ES-I3 (cell line): ENCODE measurements at regions not wholly inside any gene's neighbourhood (a gene's known extent, or its start where the extent isn't known, plus 50 kb on each side); places are given as distances from the start of the nearest gene placed in this dataset.
"Not testable (repeated sequence)": the region's sequence is repeated elsewhere in the genome, so short reads cannot be mapped to it uniquely, and the experiment has no call there.

Experiments
- H3K36me3 ChIP-seq: 2 replicates; pipeline ENCODE4 v1.6.1; 2013; ENCODE audit warnings: mild to moderate bottlenecking, low read length, control low read depth, moderate library complexity; ENCODE audit not compliant: insufficient read depth
- H3K4me1 ChIP-seq: 2 replicates; pipeline ENCODE4 v1.6.1; 2013; ENCODE audit warnings: mild to moderate bottlenecking, control low read depth, low read length; ENCODE audit not compliant: insufficient read depth
- H3K9ac ChIP-seq: 2 replicates; pipeline ENCODE4 v1.6.1; 2013; ENCODE audit warnings: low read depth, mild to moderate bottlenecking, low read length, moderate library complexity
- H3K9me3 ChIP-seq: 2 replicates; pipeline ENCODE4 v1.6.1; 2013; ENCODE audit warnings: mild to moderate bottlenecking, low read length, moderate library complexity; ENCODE audit not compliant: control insufficient read depth, insufficient read depth

DNA sequence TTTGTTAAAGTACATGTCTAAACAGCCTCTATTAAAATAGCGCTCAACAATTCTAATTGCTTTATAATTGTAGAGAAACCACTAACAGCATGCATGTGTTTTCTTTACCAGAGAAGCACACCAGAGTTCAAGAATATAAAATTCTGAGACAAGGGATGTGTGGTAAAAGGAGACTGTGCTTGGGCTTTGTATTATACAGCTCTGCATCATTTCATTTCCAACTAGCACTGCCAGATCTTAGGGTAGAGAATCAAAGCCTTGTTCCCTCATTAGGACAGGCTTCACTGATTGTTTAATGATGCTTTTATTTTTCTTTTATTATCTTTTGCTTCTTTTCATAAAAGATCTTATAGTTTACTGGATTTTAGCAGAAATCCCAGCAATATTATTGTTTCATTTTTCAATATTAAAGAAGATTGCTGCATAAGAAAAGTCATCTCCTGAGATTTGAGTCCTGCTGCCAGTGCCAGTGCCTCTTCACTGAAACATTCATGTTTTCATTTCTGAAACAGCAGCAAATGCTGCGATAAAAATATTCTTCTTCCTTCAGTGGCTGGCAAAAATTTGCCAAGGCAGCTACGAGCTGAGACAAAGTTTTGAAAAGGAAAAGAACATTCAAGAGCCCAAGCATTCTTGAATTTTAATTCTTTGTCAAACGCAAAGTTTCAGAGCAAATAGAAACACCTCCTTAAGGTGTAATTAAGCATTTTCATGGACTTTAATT is 491.0 kb upstream of the PIK3R1 start:
- Histone ChIP-seq H3K36me3 (no peaks in the 10 kb centered on the region), H3K9ac (no peak overlapping the region), H3K4me1 (no peaks in the 10 kb centered on the region), H3K9me3 (no peaks in the 10 kb centered on the region)

- no peaks in the 10 kb centered on the region for H3K9me3 ChIP-seq
- H3K9ac ChIP-seq = no peak overlapping the region
- H3K36me3 ChIP-seq = no peaks in the 10 kb centered on the region
- H3K4me1 ChIP-seq = no peaks in the 10 kb centered on the region
Measured at GRCh38 chr5:67723873-67724272, 491.7 kb upstream of the PIK3R1 start.

DNA sequence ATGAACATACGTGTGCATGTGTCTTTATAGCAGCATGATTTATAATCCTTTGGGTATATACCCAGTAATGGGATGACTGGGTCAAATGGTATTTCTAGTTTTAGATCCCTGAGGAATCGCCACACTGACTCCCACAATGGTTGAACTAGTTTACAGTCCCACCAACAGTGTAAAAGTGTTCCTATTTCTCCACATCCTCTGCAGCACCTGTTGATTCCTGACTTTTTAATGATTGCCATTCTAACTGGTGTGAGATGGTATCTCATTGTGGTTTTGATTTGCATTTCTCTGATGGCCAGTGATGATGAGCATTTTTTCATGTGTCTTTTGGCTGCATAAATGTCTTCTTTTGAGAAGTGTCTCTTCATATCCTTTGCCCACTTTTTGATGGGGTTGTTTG is 493.0 kb upstream of the PIK3R1 start:
- H3K9me3 ChIP-seq, H3K9ac ChIP-seq, H3K4me1 ChIP-seq, H3K36me3 ChIP-seq: not testable (repeated sequence)

DNA sequence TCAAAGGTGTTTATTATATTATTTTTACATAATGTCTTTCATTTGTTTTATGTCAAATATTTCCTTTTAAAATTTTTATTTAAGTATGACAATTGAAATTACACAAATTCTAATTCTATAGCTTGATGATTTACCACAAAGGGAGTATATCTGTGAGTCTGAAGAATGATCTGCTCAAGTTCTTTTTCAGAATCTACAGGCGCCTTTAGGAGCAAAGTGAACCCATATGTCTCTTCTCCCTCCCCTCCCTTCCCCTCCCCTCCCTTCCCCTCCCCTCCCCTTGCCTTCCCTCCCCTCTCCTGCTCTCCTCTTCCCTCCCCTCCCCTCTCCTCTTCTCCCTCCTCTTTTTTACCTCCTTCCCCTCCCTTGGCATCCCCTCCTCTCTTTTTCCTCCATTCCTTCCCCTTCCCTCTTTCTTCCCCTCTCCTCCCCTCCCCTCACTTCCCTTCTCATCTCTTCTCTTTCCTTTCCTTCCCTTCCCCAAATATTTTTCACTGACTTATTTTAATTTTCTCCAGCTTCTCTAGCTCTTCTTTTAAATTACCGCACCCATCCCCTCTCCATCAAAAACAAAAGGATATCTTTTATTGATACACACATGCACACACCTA is 495.3 kb upstream of the PIK3R1 start:
- Histone ChIP-seq H3K36me3 (no peaks in the 10 kb centered on the region), H3K4me1 (no peaks in the 10 kb centered on the region), H3K9me3 (no peaks in the 10 kb centered on the region), H3K9ac (no peak overlapping the region)

- H3K9ac ChIP-seq = no peak overlapping the region
- no peaks in the 10 kb centered on the region for H3K36me3 ChIP-seq
- H3K4me1 ChIP-seq = no peaks in the 10 kb centered on the region
- H3K9me3 ChIP-seq = peaks cover 12% of the 10 kb centered on the region
Measured at GRCh38 chr5:67702008-67702407, 505.4 kb upstream of the CD180 start.

- Histone ChIP-seq H3K4me1 (no peaks in the 10 kb centered on the region), H3K9me3 (peaks cover 12% of the 10 kb centered on the region), H3K9ac (no peak overlapping the region), H3K36me3 (no peaks in the 10 kb centered on the region)
Measured at GRCh38 chr5:67699560-67699959, 503.0 kb upstream of the CD180 start.

- H3K9me3 ChIP-seq = no peaks in the 10 kb centered on the region; the same call in 1 of the 2 replicates
- H3K36me3 ChIP-seq = peaks cover 2% of the 10 kb centered on the region; the same call in 1 of the 2 replicates
- no peaks in the 10 kb centered on the region for H3K4me1 ChIP-seq
- H3K9ac ChIP-seq = no peak overlapping the region
Measured at GRCh38 chr5:67696446-67696845, 499.8 kb upstream of the CD180 start.

DNA sequence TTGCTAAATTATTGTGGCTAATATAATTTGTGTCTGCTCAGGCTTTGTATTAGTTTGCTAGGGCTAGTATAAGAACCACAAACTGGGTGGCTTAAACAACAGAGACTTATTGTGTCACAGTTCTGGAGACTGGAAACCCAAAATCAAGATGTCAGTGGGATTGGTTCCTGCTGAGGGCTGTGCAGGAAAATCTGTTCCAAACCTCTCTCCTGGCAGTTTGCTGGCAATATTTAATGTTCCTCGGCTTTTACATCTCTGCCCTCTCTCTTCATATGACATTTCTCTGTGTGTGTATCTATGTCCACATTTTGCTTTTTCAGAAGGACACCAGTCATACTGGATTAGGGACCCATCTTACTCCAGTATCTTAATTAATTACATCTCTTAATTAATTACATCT is 498.8 kb upstream of the CD180 start:
- H3K4me1 ChIP-seq = no peaks in the 10 kb centered on the region
- peaks cover 2% of the 10 kb centered on the region; the same call in 1 of the 2 replicates for H3K36me3 ChIP-seq
- no peaks in the 10 kb centered on the region for H3K9me3 ChIP-seq
- H3K9ac ChIP-seq = no peak overlapping the region

DNA sequence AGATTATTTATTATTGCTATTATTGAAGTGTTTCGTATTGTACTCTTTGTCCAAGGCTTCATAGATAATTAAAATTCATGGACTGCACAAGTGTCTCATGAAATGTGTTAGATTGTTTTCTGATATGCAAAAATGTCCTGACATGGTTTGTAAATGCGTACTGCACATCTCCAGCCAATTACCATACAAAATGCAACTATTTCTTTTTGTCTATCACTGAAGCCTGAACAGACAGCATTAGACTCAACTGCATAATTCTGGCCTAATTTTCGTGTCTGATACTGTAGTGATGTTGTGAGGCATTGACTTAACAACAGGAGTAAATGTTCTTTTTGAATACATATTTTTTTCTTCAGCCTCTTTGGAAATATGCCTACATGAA is 498.2 kb upstream of the CD180 start:
- Histone ChIP-seq H3K9ac (no peak overlapping the region), H3K9me3 (no peaks in the 10 kb centered on the region), H3K4me1 (no peaks in the 10 kb centered on the region), H3K36me3 (peaks cover 2% of the 10 kb centered on the region; the same call in 1 of the 2 replicates)

GRCh38 chr5:67693956-67694809 is 497.6 kb upstream of the CD180 start:
- no peaks in the 10 kb centered on the region for H3K4me1 ChIP-seq
- H3K9me3 ChIP-seq = no peaks in the 10 kb centered on the region
- H3K9ac ChIP-seq = no peak overlapping the region
- peaks cover 2% of the 10 kb centered on the region; the same call in 1 of the 2 replicates for H3K36me3 ChIP-seq

GRCh38 chr5:67686746-67687145 is 490.1 kb upstream of the CD180 start:
- H3K9me3 ChIP-seq = peaks cover 17% of the 10 kb centered on the region
- no peak overlapping the region for H3K9ac ChIP-seq
- no peaks in the 10 kb centered on the region for H3K4me1 ChIP-seq
- H3K36me3 ChIP-seq = no peaks in the 10 kb centered on the region

- no peaks in the 10 kb centered on the region for H3K36me3 ChIP-seq
- H3K9me3 ChIP-seq = peaks cover 10% of the 10 kb centered on the region
- H3K4me1 ChIP-seq = peaks cover 3% of the 10 kb centered on the region; the same call in 1 of the 2 replicates
- H3K9ac ChIP-seq = no peak overlapping the region
Measured at GRCh38 chr5:67681703-67682102, 485.1 kb upstream of the CD180 start.

GRCh38 chr5:67680099-67680498 is 483.5 kb upstream of the CD180 start:
- peaks cover 3% of the 10 kb centered on the region; the same call in 1 of the 2 replicates for H3K4me1 ChIP-seq
- H3K36me3 ChIP-seq = no peaks in the 10 kb centered on the region
- H3K9me3 ChIP-seq = peaks cover 5% of the 10 kb centered on the region; the same call in 1 of the 2 replicates
- no peak overlapping the region for H3K9ac ChIP-seq

DNA sequence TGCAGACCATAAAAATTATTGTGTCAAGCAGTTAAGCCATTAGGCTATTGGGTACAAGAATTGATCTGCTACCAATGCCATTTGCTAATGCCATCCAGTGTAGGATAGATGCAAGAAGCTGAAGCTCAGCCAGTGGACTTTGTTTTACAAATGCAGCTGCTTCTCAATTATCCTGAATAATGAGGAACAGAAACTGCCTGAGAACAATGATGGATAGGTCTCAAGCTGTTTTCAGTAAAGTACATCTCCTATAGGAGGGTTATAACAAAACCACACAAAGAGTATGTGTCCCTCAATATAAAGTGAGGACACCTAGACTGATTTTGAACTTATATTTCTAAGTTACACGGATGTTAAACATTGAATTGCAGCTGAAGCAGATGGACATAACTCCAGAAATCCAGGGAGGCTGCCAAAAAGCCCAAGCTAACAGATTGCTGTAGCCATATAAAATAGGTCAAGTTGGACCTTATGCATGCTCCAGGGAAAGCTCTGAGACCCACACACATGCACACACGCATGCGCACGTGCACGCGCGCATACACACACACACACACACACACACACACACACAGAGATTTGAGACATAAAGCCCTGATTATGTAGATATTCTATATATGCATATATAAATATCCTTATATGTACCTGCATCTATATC is 482.7 kb upstream of the CD180 start:
- Histone ChIP-seq H3K9ac (no peak overlapping the region), H3K9me3 (peaks cover 5% of the 10 kb centered on the region; the same call in 1 of the 2 replicates), H3K36me3 (no peaks in the 10 kb centered on the region), H3K4me1 (peaks cover 3% of the 10 kb centered on the region; the same call in 1 of the 2 replicates)
